ENCODE measurements at regions not wholly inside any gene's neighbourhood (a gene's known extent, or its start where the extent isn't known, plus 50 kb on each side); places are given as distances from the start of the nearest gene placed in this dataset.

- TF ChIP-seq CTCF (IDR thresholded peaks at IDR 0.05) = no peak
- TF ChIP-seq POLR2A (IDR thresholded peaks at IDR 0.05) = no peak
Observed at GRCh38 chr20:55656231-55656775, 349.0 kb downstream of the CBLN4 start.
